ENCODE measurements at regions not wholly inside any gene's neighbourhood (a gene's known extent, or its start where the extent isn't known, plus 50 kb on each side); places are given as distances from the start of the nearest gene placed in this dataset.

DNA sequence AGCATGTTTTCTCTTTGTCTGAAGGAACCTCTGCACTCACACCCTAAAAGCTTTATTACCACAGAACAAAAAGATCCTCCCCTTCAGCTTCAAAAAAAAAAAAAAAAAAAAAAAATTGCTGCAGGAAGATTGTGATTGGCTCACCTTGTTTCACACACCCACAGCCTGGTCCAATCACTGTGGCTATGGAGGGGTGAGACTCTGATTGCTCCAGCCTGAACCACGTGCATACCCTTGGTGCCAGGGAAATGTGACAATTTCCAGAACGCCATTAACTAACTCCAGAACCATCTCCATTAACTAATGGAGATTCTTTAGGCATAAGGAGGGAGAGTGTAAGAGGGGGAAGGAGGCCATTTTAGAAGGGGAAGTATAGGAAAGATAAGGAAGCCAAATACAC lies 106.5 kb upstream of the CRBN start:
- TF ChIP-seq, protein P1, sequence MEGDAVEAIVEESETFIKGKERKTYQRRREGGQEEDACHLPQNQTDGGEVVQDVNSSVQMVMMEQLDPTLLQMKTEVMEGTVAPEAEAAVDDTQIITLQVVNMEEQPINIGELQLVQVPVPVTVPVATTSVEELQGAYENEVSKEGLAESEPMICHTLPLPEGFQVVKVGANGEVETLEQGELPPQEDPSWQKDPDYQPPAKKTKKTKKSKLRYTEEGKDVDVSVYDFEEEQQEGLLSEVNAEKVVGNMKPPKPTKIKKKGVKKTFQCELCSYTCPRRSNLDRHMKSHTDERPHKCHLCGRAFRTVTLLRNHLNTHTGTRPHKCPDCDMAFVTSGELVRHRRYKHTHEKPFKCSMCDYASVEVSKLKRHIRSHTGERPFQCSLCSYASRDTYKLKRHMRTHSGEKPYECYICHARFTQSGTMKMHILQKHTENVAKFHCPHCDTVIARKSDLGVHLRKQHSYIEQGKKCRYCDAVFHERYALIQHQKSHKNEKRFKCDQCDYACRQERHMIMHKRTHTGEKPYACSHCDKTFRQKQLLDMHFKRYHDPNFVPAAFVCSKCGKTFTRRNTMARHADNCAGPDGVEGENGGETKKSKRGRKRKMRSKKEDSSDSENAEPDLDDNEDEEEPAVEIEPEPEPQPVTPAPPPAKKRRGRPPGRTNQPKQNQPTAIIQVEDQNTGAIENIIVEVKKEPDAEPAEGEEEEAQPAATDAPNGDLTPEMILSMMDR (IDR thresholded peaks at IDR 0.05) = no peak
- no peak for TF ChIP-seq POLR2A (IDR thresholded peaks at IDR 0.05)
